Thyroid gland (tissue), 4 donors: ENCODE measurements at regions not wholly inside any gene's neighbourhood (a gene's known extent, or its start where the extent isn't known, plus 50 kb on each side); places are given as distances from the start of the nearest gene placed in this dataset.

Experiments used
- DNase-seq, 2 donors: peaks; one replicate each; pipeline ENCODE4 v3.0.0-alpha.2; 2019
- H3K27ac ChIP-seq, 3 donors: fragments of 200-600 bp; sonication (generic); 1 replicate in 2 of 3; 2 replicates in 1 of 3; pipeline ENCODE4 v1.5.1; 2016 to 2019; ENCODE audit warnings: mild to moderate bottlenecking in 1 of 3, moderate library complexity in 1 of 3
- H3K27me3 ChIP-seq: fragments of 200-600 bp; sonication (generic); one replicate; pipeline ENCODE4 v1.5.1; 2019
- H3K36me3 ChIP-seq, 2 donors: fragments of 200-600 bp; sonication (generic); one replicate each; pipeline ENCODE4 v1.5.1; 2016 to 2019
- H3K4me1 ChIP-seq, 2 donors: fragments of 200-600 bp; sonication (generic); one replicate each; pipeline ENCODE4 v1.5.1; 2017 to 2019
- H3K4me3 ChIP-seq, 3 donors: fragments of 200-600 bp; sonication (generic); replicated peaks in 1 of 3; 1 replicate in 2 of 3; 2 replicates in 1 of 3; pipeline ENCODE4 v1.5.1; 2016; ENCODE audit warnings: mild to moderate bottlenecking in 1 of 3
- H3K9me3 ChIP-seq: fragments of 200-600 bp; sonication (generic); one replicate; pipeline ENCODE4 v1.5.1; 2017
- CTCF ChIP-seq, 6 experiments: fragments of 200-600 bp in 3 of 6; fragments of 450-650 bp in 3 of 6; sonication (generic) in 3 of 6; IDR thresholded peaks; one replicate each; pipeline ENCODE4 v1.5.1; 2016 to 2019; ENCODE audit warnings: antibody characterized with exemption in 6 of 6, mild to moderate bottlenecking in 2 of 6, inconsistent platforms in 1 of 6, moderate library complexity in 1 of 6
- POLR2A ChIP-seq, 2 donors: fragments of 450-650 bp; IDR thresholded peaks; one replicate each; pipeline ENCODE4 v1.6.1; 2017; ENCODE audit warnings: antibody characterized with exemption in 2 of 2, mild to moderate bottlenecking in 2 of 2, moderate library complexity in 1 of 2
- whole genome bisulfite sequencing, 2 donors: methylation state at CpG; one replicate each; pipeline ENCODE4 v1.1.5; 2017; 5-methylcytosine and 5-hydroxymethylcytosine counted together
- intact Hi-C: fragments of 100-400 bp; cut with DNase I; formaldehyde crosslinking; loops from one replicate; pipeline ENCODE4 v1.15.1; 2023

- no peak overlapping the region for H3K4me3 ChIP-seq
- intact Hi-C loops, result no loop called here
These were observed 49.8 kb upstream of the PAX7 start for GRCh38 chr1:18580691-18581419.

More at GRCh38 chr1:18580691-18581419, 49.8 kb upstream of the PAX7 start:
- no peaks in the 10 kb centered on the region for H3K27me3 ChIP-seq
- WGBS, 2 donors, result 74% methylated on average over 12 to 13 of the region's 13 CpGs
- TF ChIP-seq CTCF (IDR thresholded peaks at IDR 0.05) (no peak), POLR2A (IDR thresholded peaks at IDR 0.05) (no peak)
- H3K4me1 ChIP-seq, result no peaks in the 10 kb centered on the region
- H3K9me3 ChIP-seq, result no peaks in the 10 kb centered on the region
- H3K36me3 ChIP-seq, result no peaks in the 10 kb centered on the region
- no peak for DNase-seq
- no peak overlapping the region for H3K27ac ChIP-seq
